HEK293 (cell line): ENCODE measurements at regions not wholly inside any gene's neighbourhood (a gene's known extent, or its start where the extent isn't known, plus 50 kb on each side); places are given as distances from the start of the nearest gene placed in this dataset.

Experiments used
- CTCF ChIA-PET: fragments of 350-600 bp; formaldehyde crosslinking; extraction: SDS; loops from one replicate; lab custom pipeline; 2021; ENCODE audit warnings: antibody characterized with exemption; lab: Yijun Ruan, JAX
- POLR2A ChIA-PET: fragments of 300-600 bp; formaldehyde crosslinking; extraction: SDS; loops from one replicate; lab custom pipeline; 2020; ENCODE audit warnings: antibody characterized with exemption, inconsistent platforms; lab: Yijun Ruan, JAX
- H3K27ac ChIP-seq: fragments of 200-500 bp; sonication (Bioruptor generic); 2 replicates; pipeline ENCODE4 v1.5.1; 2014; ENCODE audit warnings: low read depth, low read length, control low read depth, inconsistent platforms; ENCODE audit errors: extremely low read depth
- H3K36me3 ChIP-seq, 2 experiments: fragments of 200-500 bp in 1 of 2; sonication (Bioruptor generic) in 1 of 2; 1 replicate in 1 of 2; 2 replicates in 1 of 2; pipeline ENCODE4 v1.5.1; 2014 to 2017; ENCODE audit warnings: inconsistent platforms in 2 of 2, low read length in 2 of 2; ENCODE audit not compliant: control insufficient read depth in 2 of 2, insufficient read depth in 1 of 2
- H3K4me1 ChIP-seq: fragments of 200-500 bp; sonication (Bioruptor generic); 2 replicates; pipeline ENCODE4 v1.5.1; 2014; ENCODE audit warnings: mild to moderate bottlenecking, low read length, inconsistent platforms; ENCODE audit not compliant: control insufficient read depth, insufficient read depth
- H3K4me3 ChIP-seq: 2 replicates; pipeline ENCODE4 v1.5.1; 2011; ENCODE audit warnings: low read depth, mild to moderate bottlenecking, control low read depth, low read length, moderate library complexity
- H3K9me3 ChIP-seq: fragments of 200-500 bp; sonication (Bioruptor generic); 2 replicates; pipeline ENCODE4 v1.5.1; 2014; ENCODE audit warnings: low read depth, low read length, inconsistent platforms; ENCODE audit not compliant: control insufficient read depth, insufficient read depth
- ELK4 ChIP-seq: IDR thresholded peaks from 2 replicates; pipeline ENCODE4 v1.6.1; 2011; ENCODE audit warnings: mild to moderate bottlenecking, low read depth, low read length, borderline replicate concordance
- HIC1 ChIP-seq: fragments of 450-650 bp; formaldehyde crosslinking; IDR thresholded peaks from 2 replicates; pipeline ENCODE4 v1.5.1; 2016; ENCODE audit warnings: missing biosample characterization, missing genetic modification characterization
- INSM2 ChIP-seq: fragments of 450-650 bp; formaldehyde crosslinking; IDR thresholded peaks from 2 replicates; pipeline ENCODE4 v1.5.1; 2016; ENCODE audit warnings: missing biosample characterization, missing genetic modification characterization
- ZBTB26 ChIP-seq: fragments of 450-650 bp; formaldehyde crosslinking; optimal IDR thresholded peaks from 2 replicates; pipeline ENCODE3; 2016; ENCODE audit warnings: missing biosample characterization, mild to moderate bottlenecking, missing genetic modification characterization
- ZNF10 ChIP-seq: fragments of 450-650 bp; formaldehyde crosslinking; IDR thresholded peaks from 2 replicates; pipeline ENCODE4 v1.5.1; 2017; ENCODE audit warnings: missing biosample characterization, missing genetic modification characterization
- ZNF19 ChIP-seq: fragments of 450-650 bp; formaldehyde crosslinking; IDR thresholded peaks from 2 replicates; pipeline ENCODE4; 2016; ENCODE audit warnings: missing biosample characterization, missing genetic modification characterization, low read depth
- ZNF350 ChIP-seq: fragments of 450-650 bp; formaldehyde crosslinking; IDR thresholded peaks from 2 replicates; pipeline ENCODE4 v1.5.0; 2017; ENCODE audit warnings: missing biosample characterization, mild to moderate bottlenecking, missing genetic modification characterization

- ChIA-PET CTCF (interaction anchor here (3.0 kb wide), 1 partner anchor 61 kb away, joined by 7 read pairs; no protein-coding TSS in a partner anchor), POLR2A (no interaction called here)
- Histone ChIP-seq H3K9me3 (no peaks in the 10 kb centered on the region), H3K27ac (no peak overlapping the region), H3K4me3 (no peak overlapping the region), H3K36me3 (no peaks in the 10 kb centered on the region), H3K4me1 (no peaks in the 10 kb centered on the region)
- TF ChIP-seq ZNF350 (tag by site-specific recombination) (no peak), ELK4 (no peak), INSM2 (tag by site-specific recombination) (no peak), ZNF19 (no peak), ZNF10 (tag by site-specific recombination) (no peak), HIC1 (tag by site-specific recombination) (no peak), ZBTB26 (no peak)
Measured at GRCh38 chrX:109952985-109953905, 49.7 kb upstream of the TMEM164 start.
